Immature natural killer cell (primary cell): ENCODE measurements at regions not wholly inside any gene's neighbourhood (a gene's known extent, or its start where the extent isn't known, plus 50 kb on each side); places are given as distances from the start of the nearest gene placed in this dataset.
A peak's percentile ranks its signal among the peaks of the same experiment; 100 is the strongest.

Source experiments
- DNase-seq, 3 donors: peaks; one replicate each; pipeline ENCODE4 v3.0.0; 2022; ENCODE audit warnings: mixed read lengths in 1 of 3
- H3K27ac Mint-ChIP-seq, 6 donors: one replicate each; pipeline ENCODE4 v1.8.0; 2020; ENCODE audit warnings: mixed read lengths in 6 of 6, mild to moderate bottlenecking in 5 of 6, inconsistent platforms in 4 of 6, moderate library complexity in 3 of 6
- H3K27me3 Mint-ChIP-seq, 3 donors: one replicate each; pipeline ENCODE4 v1.8.0; 2020 to 2021; ENCODE audit warnings: low read depth in 3 of 3, mild to moderate bottlenecking in 3 of 3, mixed read lengths in 3 of 3, moderate library complexity in 3 of 3, inconsistent platforms in 1 of 3
- H3K36me3 Mint-ChIP-seq, 3 donors: one replicate each; pipeline ENCODE4 v1.8.0; 2020; ENCODE audit warnings: mixed read lengths in 3 of 3, inconsistent platforms in 2 of 3, mild to moderate bottlenecking in 2 of 3
- H3K4me1 Mint-ChIP-seq, 2 donors: one replicate each; pipeline ENCODE4 v1.8.0; 2020; ENCODE audit warnings: inconsistent platforms in 2 of 2, mild to moderate bottlenecking in 2 of 2, mixed read lengths in 2 of 2, moderate library complexity in 1 of 2
- H3K4me3 Mint-ChIP-seq, 5 donors: one replicate each; pipeline ENCODE4 v1.8.0; 2020; ENCODE audit warnings: mild to moderate bottlenecking in 5 of 5, mixed read lengths in 5 of 5, inconsistent platforms in 3 of 5, moderate library complexity in 3 of 5
- H3K9me3 Mint-ChIP-seq, 6 donors: one replicate each; pipeline ENCODE4 v1.8.0; 2020; ENCODE audit warnings: mild to moderate bottlenecking in 6 of 6, mixed read lengths in 6 of 6, inconsistent platforms in 4 of 6, moderate library complexity in 3 of 6

GRCh38 chr4:28386776-28387175, 1526.1 kb downstream of the STIM2 start:
- DNase-seq, result no peak
- peaks cover 0 to 2% (median 0%) of the 10 kb centered on the region in 3 donors for H3K27me3 Mint-ChIP-seq
- H3K4me1 Mint-ChIP-seq, result no peaks in the 10 kb centered on the region
- no peak overlapping the region for H3K4me3 Mint-ChIP-seq
- no peaks in the 10 kb centered on the region for H3K36me3 Mint-ChIP-seq
- H3K9me3 Mint-ChIP-seq, result peaks cover 4 to 51% (median 15%) of the 10 kb centered on the region in 6 donors
- no peak overlapping the region for H3K27ac Mint-ChIP-seq

DNA sequence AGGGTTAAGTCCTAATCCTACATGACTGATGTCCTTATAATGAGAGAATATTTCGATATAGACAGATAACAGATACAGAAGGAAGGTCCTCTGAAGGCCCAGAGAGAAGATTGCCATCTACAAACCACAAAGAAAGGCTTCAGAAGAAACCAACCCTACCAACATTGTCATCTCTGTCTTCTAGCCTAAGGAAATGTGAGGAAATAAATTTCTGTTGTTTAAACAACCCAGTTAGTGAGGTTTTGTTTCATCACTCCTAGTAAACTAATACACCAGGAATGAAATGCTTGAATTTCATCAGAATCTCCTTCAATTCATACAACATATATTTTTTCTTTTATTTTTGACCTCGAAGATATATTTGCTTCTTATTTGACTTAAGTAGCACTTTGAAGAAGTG, 1527.8 kb downstream of the STIM2 start:
- Mint-ChIP-seq H3K27me3 (peaks cover 0 to 2% (median 0%) of the 10 kb centered on the region in 3 donors), H3K4me3 (no peak overlapping the region), H3K36me3 (no peaks in the 10 kb centered on the region), H3K4me1 (no peaks in the 10 kb centered on the region), H3K27ac (no peak overlapping the region), H3K9me3 (peaks cover 10 to 56% (median 19%) of the 10 kb centered on the region in 6 donors)
- DNase-seq, result no peak

GRCh38 chr4:28391877-28392276, 1531.2 kb downstream of the STIM2 start:
- peaks cover 0 to 2% (median under 1%) of the 10 kb centered on the region in 3 donors for H3K27me3 Mint-ChIP-seq
- H3K4me1 Mint-ChIP-seq, result no peaks in the 10 kb centered on the region
- no peak overlapping the region for H3K27ac Mint-ChIP-seq

DNA sequence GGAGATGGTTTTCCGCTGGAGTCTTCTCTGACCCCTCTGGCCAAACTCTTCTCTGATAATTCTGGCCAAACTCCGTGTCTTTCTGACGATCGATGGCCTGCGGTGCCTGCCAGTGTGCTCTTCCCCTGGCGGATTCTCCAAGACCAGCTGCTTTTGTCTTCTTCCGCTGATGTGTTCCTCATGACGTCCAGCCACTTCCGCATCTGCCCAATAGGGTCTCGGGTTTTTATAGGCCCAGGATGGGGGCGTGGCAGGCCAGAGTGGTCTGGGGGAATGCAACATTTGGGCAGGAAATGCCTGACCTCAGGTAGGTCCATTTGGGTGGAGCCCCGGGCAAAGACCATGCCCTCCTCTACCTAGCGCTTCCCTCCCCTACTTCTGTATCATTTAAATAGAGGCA, 1542.1 kb downstream of the STIM2 start:
- no peak overlapping the region for H3K4me3 Mint-ChIP-seq
- peaks cover 0 to 4% (median 3%) of the 10 kb centered on the region in 3 donors for H3K36me3 Mint-ChIP-seq
- H3K4me1 Mint-ChIP-seq, result no peaks in the 10 kb centered on the region
- peaks cover 10 to 47% (median 27%) of the 10 kb centered on the region in 6 donors for H3K9me3 Mint-ChIP-seq
- peaks cover 0 to 4% (median 1%) of the 10 kb centered on the region in 3 donors for H3K27me3 Mint-ChIP-seq
- DNase-seq, result no peak
- no peak overlapping the region for H3K27ac Mint-ChIP-seq

More at GRCh38 chr4:28391877-28392276, 1531.2 kb downstream of the STIM2 start:
- H3K4me3 Mint-ChIP-seq, result no peak overlapping the region
- no peaks in the 10 kb centered on the region for H3K36me3 Mint-ChIP-seq
- peaks cover 8 to 44% (median 22%) of the 10 kb centered on the region in 6 donors for H3K9me3 Mint-ChIP-seq
- no peak for DNase-seq

- no peaks in the 10 kb centered on the region for H3K36me3 Mint-ChIP-seq
- H3K4me1 Mint-ChIP-seq, result no peaks in the 10 kb centered on the region
- H3K27me3 Mint-ChIP-seq, result peaks cover 0 to 2% (median 0%) of the 10 kb centered on the region in 3 donors
- no peak for DNase-seq
- no peak overlapping the region for H3K4me3 Mint-ChIP-seq
- H3K27ac Mint-ChIP-seq, result no peak overlapping the region
- peaks cover 3 to 20% (median 8%) of the 10 kb centered on the region in 6 donors for H3K9me3 Mint-ChIP-seq
These were observed 1560.6 kb downstream of the STIM2 start for GRCh38 chr4:28421221-28421620.

- Mint-ChIP-seq H3K27me3 (no peaks in the 10 kb centered on the region), H3K27ac (no peak overlapping the region), H3K4me1 (no peaks in the 10 kb centered on the region), H3K4me3 (no peak overlapping the region), H3K9me3 (peaks cover 2 to 47% (median 16%) of the 10 kb centered on the region in 6 donors), H3K36me3 (no peaks in the 10 kb centered on the region)
- no peak for DNase-seq
These were observed 1565.6 kb downstream of the STIM2 start for GRCh38 chr4:28426251-28426650.

- Mint-ChIP-seq H3K27ac (peak overlapping the region in 1 of 6 donors; percentile 30), H3K4me3 (no peak overlapping the region), H3K27me3 (no peaks in the 10 kb centered on the region), H3K4me1 (no peaks in the 10 kb centered on the region), H3K9me3 (peaks cover 0 to 51% (median 17%) of the 10 kb centered on the region in 6 donors), H3K36me3 (no peaks in the 10 kb centered on the region)
- DNase-seq, result no peak
These were observed 1566.9 kb downstream of the STIM2 start for GRCh38 chr4:28427306-28428085.

DNA sequence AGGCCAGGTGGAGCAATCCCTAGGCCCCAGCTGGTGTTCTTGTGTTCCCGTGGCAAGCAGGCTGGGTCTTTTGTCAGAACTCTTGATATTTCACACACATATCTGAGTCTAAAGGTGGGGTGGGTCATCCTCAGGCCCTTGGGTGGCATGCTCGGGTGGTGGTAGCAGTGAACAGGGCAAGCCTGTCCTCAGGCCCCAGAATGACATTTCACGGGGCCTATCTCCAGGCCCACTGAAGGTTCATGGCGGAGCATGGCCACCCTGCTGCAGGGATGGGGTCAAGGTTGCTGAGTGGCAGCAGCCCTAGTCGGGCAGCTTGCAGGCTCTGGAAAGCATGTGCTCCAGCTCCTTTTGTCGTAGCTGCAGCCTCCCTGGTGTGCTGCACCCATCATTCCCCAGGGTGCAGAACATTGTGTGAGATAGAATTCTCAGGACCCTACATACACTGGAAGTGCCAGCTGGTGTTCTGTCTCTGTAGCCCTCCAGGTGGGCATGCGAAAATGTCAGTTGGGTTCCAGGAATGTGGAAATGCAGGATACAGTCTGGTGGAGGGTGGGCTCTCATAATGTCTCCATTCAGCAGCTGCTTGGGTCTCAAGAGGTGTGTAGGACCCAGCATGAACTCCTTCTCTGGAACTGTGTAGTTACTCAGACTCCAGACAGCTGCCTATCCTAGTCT, 1571.8 kb downstream of the STIM2 start:
- no peaks in the 10 kb centered on the region for H3K36me3 Mint-ChIP-seq
- H3K27ac Mint-ChIP-seq, result no peak overlapping the region
- no peaks in the 10 kb centered on the region for H3K4me1 Mint-ChIP-seq
- no peak overlapping the region for H3K4me3 Mint-ChIP-seq
- H3K9me3 Mint-ChIP-seq, result peaks cover 0 to 53% (median 23%) of the 10 kb centered on the region in 6 donors
- no peak for DNase-seq
- peaks cover 0 to 1% (median 0%) of the 10 kb centered on the region in 3 donors for H3K27me3 Mint-ChIP-seq

GRCh38 chr4:28435314-28435713, 1574.7 kb downstream of the STIM2 start:
- DNase-seq, result no peak
- Mint-ChIP-seq H3K9me3 (peaks cover 3 to 42% (median 24%) of the 10 kb centered on the region in 6 donors), H3K27me3 (peaks cover 0 to 1% (median 0%) of the 10 kb centered on the region in 3 donors), H3K36me3 (no peaks in the 10 kb centered on the region), H3K4me3 (no peak overlapping the region), H3K27ac (no peak overlapping the region), H3K4me1 (no peaks in the 10 kb centered on the region)

DNA sequence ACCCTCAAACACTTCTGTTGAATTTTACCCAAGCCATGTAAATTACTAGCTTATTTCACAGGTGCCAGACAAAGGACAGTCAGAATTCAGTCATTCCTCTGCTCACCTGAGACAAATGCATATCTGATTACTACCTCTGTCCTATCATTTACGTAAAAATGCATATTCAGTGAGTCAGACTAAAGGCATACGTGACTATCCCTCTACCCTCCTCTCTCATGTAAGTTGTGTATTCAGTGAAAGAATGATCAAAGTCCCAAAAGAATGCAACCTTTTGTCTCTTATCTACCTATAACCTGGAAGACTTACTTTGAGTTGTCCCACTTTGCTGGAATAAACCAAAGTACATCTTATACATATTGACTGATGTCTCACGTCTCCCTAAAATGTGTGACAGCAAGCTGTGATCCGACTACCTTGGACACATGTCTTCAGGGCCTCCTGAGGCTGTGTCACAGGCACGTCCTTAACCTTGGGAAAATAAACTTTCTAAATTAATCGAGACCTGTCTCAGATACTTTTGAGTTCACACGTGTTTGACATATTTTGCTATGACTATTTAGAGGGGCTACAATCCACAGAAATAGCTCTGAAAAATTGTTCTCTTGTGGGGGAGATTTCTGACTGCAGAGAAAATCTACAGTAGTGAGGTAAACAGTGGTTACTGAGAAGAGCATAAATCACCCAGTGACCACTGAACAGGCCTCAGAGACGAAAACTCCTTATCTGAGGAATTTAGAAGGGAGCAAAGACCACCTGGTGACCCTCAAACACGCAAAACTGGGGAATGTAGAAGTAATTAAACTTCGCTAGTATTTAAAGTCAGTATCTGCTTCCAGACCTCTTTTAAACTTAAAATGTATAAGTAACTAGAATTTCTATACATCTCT, 1575.8 kb downstream of the STIM2 start:
- Mint-ChIP-seq H3K9me3 (peaks cover 7 to 46% (median 21%) of the 10 kb centered on the region in 6 donors), H3K4me3 (no peak overlapping the region), H3K36me3 (no peaks in the 10 kb centered on the region), H3K27me3 (peaks cover 0 to 1% (median 0%) of the 10 kb centered on the region in 3 donors), H3K27ac (no peak overlapping the region), H3K4me1 (no peaks in the 10 kb centered on the region)
- DNase-seq, result no peak

GRCh38 chr4:28443371-28443770, 1582.7 kb downstream of the STIM2 start:
- no peak for DNase-seq
- H3K4me1 Mint-ChIP-seq, result no peaks in the 10 kb centered on the region
- no peak overlapping the region for H3K27ac Mint-ChIP-seq
- H3K9me3 Mint-ChIP-seq, result peaks cover 7 to 41% (median 25%) of the 10 kb centered on the region in 6 donors
- peaks cover 0 to 6% (median 0%) of the 10 kb centered on the region in 3 donors for H3K36me3 Mint-ChIP-seq
- no peak overlapping the region for H3K4me3 Mint-ChIP-seq
- H3K27me3 Mint-ChIP-seq, result peaks cover 0 to 2% (median 0%) of the 10 kb centered on the region in 3 donors

DNA sequence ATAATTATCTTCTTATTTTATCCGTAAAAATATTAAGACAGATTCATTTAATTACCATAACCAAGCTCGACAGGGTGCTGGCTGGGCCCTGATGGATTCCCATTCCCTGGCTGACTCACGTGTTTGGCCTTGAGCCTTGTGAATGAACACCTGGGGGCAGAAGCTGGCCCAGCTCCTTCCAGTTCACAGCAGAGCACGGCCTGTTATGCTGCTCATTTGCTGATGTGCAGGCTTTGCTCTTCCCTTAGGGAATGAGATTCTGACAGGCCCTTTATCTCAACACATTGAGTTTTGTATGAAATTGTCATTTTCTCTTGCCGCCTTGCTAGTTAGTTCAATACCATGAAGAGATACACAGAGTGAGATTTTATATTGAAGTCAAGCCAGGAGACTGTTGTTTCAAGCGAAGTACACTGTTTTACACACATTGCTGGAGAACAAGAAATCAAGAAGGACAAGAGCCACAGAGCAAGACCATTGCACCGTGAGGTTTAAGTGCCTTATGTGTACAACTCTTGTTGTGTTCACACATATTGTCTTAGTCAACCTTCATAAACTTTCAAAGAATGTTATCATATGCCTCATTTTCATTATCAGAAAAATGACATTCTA, 1583.3 kb downstream of the STIM2 start:
- peaks cover 7 to 41% (median 23%) of the 10 kb centered on the region in 6 donors for H3K9me3 Mint-ChIP-seq
- no peak overlapping the region for H3K4me3 Mint-ChIP-seq
- H3K27me3 Mint-ChIP-seq, result peaks cover 0 to 2% (median 0%) of the 10 kb centered on the region in 3 donors
- peaks cover 0 to 6% (median 0%) of the 10 kb centered on the region in 3 donors for H3K36me3 Mint-ChIP-seq
- no peak for DNase-seq
- H3K4me1 Mint-ChIP-seq, result no peaks in the 10 kb centered on the region
- no peak overlapping the region for H3K27ac Mint-ChIP-seq

GRCh38 chr4:28444886-28445496, 1584.3 kb downstream of the STIM2 start:
- Mint-ChIP-seq H3K4me1 (no peaks in the 10 kb centered on the region), H3K9me3 (peaks cover 9 to 31% (median 19%) of the 10 kb centered on the region in 6 donors), H3K27ac (no peak overlapping the region), H3K36me3 (peaks cover 0 to 6% (median 0%) of the 10 kb centered on the region in 3 donors), H3K4me3 (no peak overlapping the region), H3K27me3 (peaks cover 0 to 2% (median 0%) of the 10 kb centered on the region in 3 donors)
- no peak for DNase-seq
